HL-60 (cell line): ENCODE measurements at regions not wholly inside any gene's neighbourhood (a gene's known extent, or its start where the extent isn't known, plus 50 kb on each side); places are given as distances from the start of the nearest gene placed in this dataset.

ENCODE experiments used
- CTCF ChIP-seq: IDR thresholded peaks from one replicate; pipeline ENCODE4 v1.5.1; 2011; ENCODE audit warnings: low read length, control low read depth, inconsistent platforms; ENCODE audit not compliant: insufficient read depth
- GABPA ChIP-seq: IDR thresholded peaks from 2 replicates; pipeline ENCODE4 v1.6.1; 2012; ENCODE audit warnings: low read depth
- POLR2AphosphoS5 ChIP-seq: IDR thresholded peaks from 2 replicates; pipeline ENCODE4 v1.6.1; 2012; ENCODE audit warnings: low read depth
- REST ChIP-seq: IDR thresholded peaks from 2 replicates; pipeline ENCODE4 v1.6.1; 2012; ENCODE audit warnings: low read depth; ENCODE audit not compliant: insufficient replicate concordance

GRCh38 chr3:95654570-95655362, 1159.6 kb upstream of the EPHA6 start:
- TF ChIP-seq POLR2AphosphoS5: no peak
- TF ChIP-seq CTCF: no peak
- TF ChIP-seq GABPA: no peak
- no peak for TF ChIP-seq REST
